Smooth muscle cell (in vitro differentiated cells): ENCODE measurements at regions not wholly inside any gene's neighbourhood (a gene's known extent, or its start where the extent isn't known, plus 50 kb on each side); places are given as distances from the start of the nearest gene placed in this dataset.
"Not testable (repeated sequence)": the region's sequence is repeated elsewhere in the genome, so short reads cannot be mapped to it uniquely, and the experiment has no call there.

Experiments used
- DNase-seq: peaks from one replicate; lab custom pipeline; 2025; ENCODE audit not compliant: unreplicated experiment; lab: John Stamatoyannopoulos, UW
- H2AFZ ChIP-seq: fragments of 200-600 bp; sonication (generic); 2 replicates; pipeline ENCODE4 v1.6.0; 2016; ENCODE audit warnings: antibody characterized with exemption, low read depth, mild to moderate bottlenecking
- H3F3A ChIP-seq: fragments of 200-600 bp; sonication (generic); 2 replicates; pipeline ENCODE4 v1.6.0; 2017; ENCODE audit warnings: antibody characterized with exemption, low read depth
- H3K27ac ChIP-seq: fragments of 200-600 bp; sonication (generic); 2 replicates; pipeline ENCODE4 v1.5.1; 2016; ENCODE audit warnings: low read depth, mild to moderate bottlenecking
- H3K27me3 ChIP-seq: fragments of 200-600 bp; sonication (generic); 2 replicates; pipeline ENCODE4 v1.6.1; 2016; ENCODE audit warnings: low read depth, mild to moderate bottlenecking
- H3K36me3 ChIP-seq: fragments of 200-600 bp; sonication (generic); 2 replicates; pipeline ENCODE4 v1.5.1; 2016; ENCODE audit warnings: low read depth
- H3K4me1 ChIP-seq: fragments of 200-600 bp; sonication (generic); 2 replicates; pipeline ENCODE4 v1.5.1; 2016; ENCODE audit warnings: low read depth
- H3K4me2 ChIP-seq: fragments of 200-600 bp; sonication (generic); 2 replicates; pipeline ENCODE4 v1.6.0; 2016; ENCODE audit warnings: mild to moderate bottlenecking
- H3K4me3 ChIP-seq: fragments of 200-600 bp; sonication (generic); 2 replicates; pipeline ENCODE4 v1.5.1; 2016; ENCODE audit warnings: mild to moderate bottlenecking
- H3K79me2 ChIP-seq: fragments of 200-600 bp; sonication (generic); 2 replicates; pipeline ENCODE4 v1.6.0; 2016; ENCODE audit warnings: low read depth, mild to moderate bottlenecking
- H3K9ac ChIP-seq: fragments of 200-600 bp; sonication (generic); 2 replicates; pipeline ENCODE4 v1.6.0; 2016; ENCODE audit warnings: low read depth
- H3K9me3 ChIP-seq: fragments of 200-600 bp; sonication (generic); replicated peaks from 2 replicates; pipeline ENCODE4 v1.5.1; 2016; ENCODE audit warnings: low read depth
- H4K20me1 ChIP-seq: fragments of 200-600 bp; sonication (generic); 2 replicates; pipeline ENCODE4 v1.6.0; 2016; ENCODE audit warnings: low read depth
- WGBS: methylation state at CpG from one replicate; pipeline ENCODE4 v1.1.7; 2016; ENCODE audit warnings: low lambda C conversion rate; 5-methylcytosine and 5-hydroxymethylcytosine counted together
- TF ChIP-seq, protein P1 (sequence below): fragments of 200-600 bp; sonication (generic); IDR thresholded peaks from 2 replicates; pipeline ENCODE4 v1.5.1; 2017; ENCODE audit warnings: borderline replicate concordance, mild to moderate bottlenecking, antibody characterized with exemption; ENCODE audit not compliant: insufficient read depth, poor library complexity, severe bottlenecking

DNA sequence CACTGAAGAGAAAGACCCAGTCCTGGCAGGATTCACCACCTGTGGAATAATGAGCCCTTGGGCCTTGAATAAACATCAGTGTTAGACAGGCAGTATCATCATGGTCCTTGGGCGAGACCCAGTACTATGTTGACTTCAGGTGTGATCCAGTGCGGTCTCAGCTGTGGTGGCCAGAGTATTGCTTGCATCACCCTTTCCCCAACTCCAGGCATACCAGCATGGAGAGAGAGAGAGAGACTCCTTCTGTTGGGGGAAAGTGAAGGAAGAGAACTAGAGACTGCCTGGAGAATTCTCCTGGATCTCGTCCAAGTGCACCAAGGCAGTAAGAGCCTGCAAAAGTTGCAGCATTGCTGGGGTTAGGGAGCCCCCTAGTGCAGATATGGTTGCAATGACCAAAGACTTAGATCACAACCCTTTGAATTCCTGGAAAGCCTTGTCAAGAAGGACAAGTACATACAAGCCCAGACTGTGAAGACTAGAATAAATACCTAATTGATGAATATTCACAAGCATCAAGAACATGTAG is 61.1 kb upstream of the VAMP7 start:
- Histone ChIP-seq H3F3A (no peaks in the 10 kb centered on the region), H3K27me3 (no peaks in the 10 kb centered on the region), H3K4me1 (no peaks in the 10 kb centered on the region), H3K9me3 (no peaks in the 10 kb centered on the region), H2AFZ (no peak overlapping the region), H4K20me1 (no peaks in the 10 kb centered on the region), H3K9ac (no peak overlapping the region), H3K36me3 (no peaks in the 10 kb centered on the region), H3K27ac (no peak overlapping the region), H3K4me3 (no peak overlapping the region), H3K79me2 (no peaks in the 10 kb centered on the region), H3K4me2 (no peak overlapping the region)
- TF ChIP-seq, protein P1, sequence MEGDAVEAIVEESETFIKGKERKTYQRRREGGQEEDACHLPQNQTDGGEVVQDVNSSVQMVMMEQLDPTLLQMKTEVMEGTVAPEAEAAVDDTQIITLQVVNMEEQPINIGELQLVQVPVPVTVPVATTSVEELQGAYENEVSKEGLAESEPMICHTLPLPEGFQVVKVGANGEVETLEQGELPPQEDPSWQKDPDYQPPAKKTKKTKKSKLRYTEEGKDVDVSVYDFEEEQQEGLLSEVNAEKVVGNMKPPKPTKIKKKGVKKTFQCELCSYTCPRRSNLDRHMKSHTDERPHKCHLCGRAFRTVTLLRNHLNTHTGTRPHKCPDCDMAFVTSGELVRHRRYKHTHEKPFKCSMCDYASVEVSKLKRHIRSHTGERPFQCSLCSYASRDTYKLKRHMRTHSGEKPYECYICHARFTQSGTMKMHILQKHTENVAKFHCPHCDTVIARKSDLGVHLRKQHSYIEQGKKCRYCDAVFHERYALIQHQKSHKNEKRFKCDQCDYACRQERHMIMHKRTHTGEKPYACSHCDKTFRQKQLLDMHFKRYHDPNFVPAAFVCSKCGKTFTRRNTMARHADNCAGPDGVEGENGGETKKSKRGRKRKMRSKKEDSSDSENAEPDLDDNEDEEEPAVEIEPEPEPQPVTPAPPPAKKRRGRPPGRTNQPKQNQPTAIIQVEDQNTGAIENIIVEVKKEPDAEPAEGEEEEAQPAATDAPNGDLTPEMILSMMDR, result peak; percentile 56
- no peak for DNase-seq
- WGBS, result 65% methylated on average over 3 of the region's 3 CpGs

DNA sequence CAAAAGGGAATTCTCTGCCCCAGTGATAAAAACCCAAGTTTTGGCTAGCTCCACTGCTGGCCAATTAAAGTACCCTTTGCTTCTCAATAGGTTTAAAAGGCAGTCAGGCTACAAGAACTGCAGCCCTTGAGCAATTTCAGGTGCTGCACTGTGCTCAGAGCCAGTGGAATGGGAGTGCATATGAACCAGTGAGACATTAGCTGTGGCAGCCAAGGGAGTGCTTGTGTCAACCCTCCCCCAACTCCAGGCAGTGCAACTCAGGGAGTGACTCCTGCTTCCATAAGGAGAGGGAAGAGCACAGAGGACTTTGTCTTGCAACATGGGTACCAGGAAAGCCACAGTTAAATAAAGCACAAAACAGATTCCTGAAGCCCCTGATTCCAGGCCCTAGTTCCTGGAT is 61.6 kb upstream of the VAMP7 start:
- Histone ChIP-seq H3K4me1 (no peaks in the 10 kb centered on the region), H3K4me2 (no peak overlapping the region), H4K20me1 (no peaks in the 10 kb centered on the region), H3K9me3 (no peaks in the 10 kb centered on the region), H3F3A (no peaks in the 10 kb centered on the region), H2AFZ (no peak overlapping the region), H3K36me3 (no peaks in the 10 kb centered on the region), H3K79me2 (no peaks in the 10 kb centered on the region), H3K27me3 (no peaks in the 10 kb centered on the region), H3K4me3 (no peak overlapping the region), H3K9ac (no peak overlapping the region), H3K27ac (no peak overlapping the region)
- TF ChIP-seq, protein P1, result no peak
- DNase-seq, result no peak

DNA sequence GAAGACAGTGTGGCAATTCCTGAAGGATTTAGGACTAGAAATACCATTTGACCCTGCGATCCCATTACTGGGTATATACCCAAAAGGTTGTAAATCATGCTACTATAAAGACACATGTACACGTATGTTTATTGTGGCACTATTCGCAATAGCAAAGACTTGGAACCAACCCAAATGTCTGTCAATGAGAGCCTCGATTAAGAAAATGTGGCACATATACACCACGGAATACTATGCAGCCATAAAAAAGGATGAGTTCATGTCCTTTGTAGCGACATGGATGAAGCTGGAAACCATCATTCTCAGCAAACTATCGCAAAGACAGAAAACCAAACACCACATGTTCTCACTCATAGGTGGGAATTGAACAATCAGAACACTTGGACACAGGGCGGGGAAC is 66.8 kb upstream of the VAMP7 start:
- not testable (repeated sequence) for H3K9ac ChIP-seq, H3F3A ChIP-seq, H3K27ac ChIP-seq, H3K4me1 ChIP-seq, H3K4me3 ChIP-seq, H3K4me2 ChIP-seq, H4K20me1 ChIP-seq, H2AFZ ChIP-seq, DNase-seq, H3K79me2 ChIP-seq, H3K27me3 ChIP-seq, H3K36me3 ChIP-seq, H3K9me3 ChIP-seq
- 82% methylated on average over 8 of the region's 8 CpGs for WGBS

DNA sequence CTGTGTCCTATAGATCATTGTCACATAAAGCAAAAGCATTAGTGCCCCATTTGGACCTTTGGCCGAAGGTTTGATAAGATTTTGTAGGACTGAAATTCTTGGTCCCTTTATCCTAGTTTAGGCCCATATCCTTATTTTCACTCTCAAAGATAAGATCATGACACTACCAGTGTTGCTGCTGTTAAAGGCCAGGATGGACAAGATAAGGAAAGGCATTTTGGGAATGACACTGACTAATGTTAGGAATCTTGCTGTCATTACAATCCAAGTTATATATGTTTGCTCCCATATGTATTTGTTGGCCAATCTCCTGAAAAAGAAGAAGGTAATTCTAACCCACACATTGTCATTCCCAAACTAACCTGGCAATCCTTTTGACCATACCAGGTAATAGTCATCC is 101.3 kb upstream of the VAMP7 start:
- 51% methylated on average over 1 of the region's 1 CpG for WGBS
- Histone ChIP-seq H2AFZ (no peak overlapping the region), H3K4me3 (no peak overlapping the region), H3K79me2 (no peaks in the 10 kb centered on the region), H3K27ac (no peak overlapping the region), H3K9me3 (no peaks in the 10 kb centered on the region), H3K27me3 (no peaks in the 10 kb centered on the region), H4K20me1 (no peaks in the 10 kb centered on the region), H3F3A (no peaks in the 10 kb centered on the region), H3K4me1 (no peaks in the 10 kb centered on the region), H3K4me2 (no peak overlapping the region), H3K36me3 (no peaks in the 10 kb centered on the region), H3K9ac (no peak overlapping the region)
- TF ChIP-seq, protein P1, result no peak
- no peak for DNase-seq
